Coronary artery (tissue), 2 donors: ENCODE measurements at regions not wholly inside any gene's neighbourhood (a gene's known extent, or its start where the extent isn't known, plus 50 kb on each side); places are given as distances from the start of the nearest gene placed in this dataset.

Source experiments
- DNase-seq: peaks from one replicate; pipeline ENCODE4 v3.0.0-alpha.2; 2017; ENCODE audit warnings: low spot score
- H3K27ac ChIP-seq, 2 donors: fragments of 200-600 bp; sonication (generic); one replicate each; pipeline ENCODE4 v1.5.1; 2016 to 2019
- H3K4me3 ChIP-seq: fragments of 200-600 bp; sonication (generic); 2 replicates; pipeline ENCODE4 v1.5.1; 2016; ENCODE audit warnings: mild to moderate bottlenecking, moderate library complexity
- CTCF ChIP-seq: fragments of 200-600 bp; sonication (generic); IDR thresholded peaks from one replicate; pipeline ENCODE4 v1.5.1; 2019; ENCODE audit warnings: antibody characterized with exemption

DNA sequence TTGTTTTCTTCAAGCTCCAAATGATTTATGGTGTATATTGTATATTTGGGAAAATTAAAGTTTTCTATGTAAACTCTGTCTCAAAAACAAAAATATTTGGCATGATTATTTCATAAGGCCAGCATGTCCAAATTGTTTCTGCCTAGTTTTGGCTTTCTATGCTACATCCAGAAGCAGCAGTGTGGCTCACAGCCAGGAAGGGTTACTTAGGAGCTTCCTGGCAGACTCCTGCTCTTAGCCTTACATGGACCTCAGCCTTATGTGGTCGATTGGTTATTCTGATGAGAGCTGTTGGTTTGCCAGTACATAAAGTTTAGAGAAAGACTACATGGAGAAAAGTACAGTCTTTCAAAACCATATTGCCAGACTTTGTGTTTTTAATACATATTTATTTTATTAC lies 297.7 kb upstream of the FAT3 start:
- no peak for DNase-seq
- H3K4me3 ChIP-seq, result no peak overlapping the region
- no peak overlapping the region for H3K27ac ChIP-seq
- TF ChIP-seq CTCF, result no peak

- TF ChIP-seq CTCF, result no peak
- H3K27ac ChIP-seq, result no peak overlapping the region
- H3K4me3 ChIP-seq, result no peak overlapping the region
- no peak for DNase-seq
Measured at GRCh38 chr11:91922846-91923245, 301.8 kb upstream of the FAT3 start.

DNA sequence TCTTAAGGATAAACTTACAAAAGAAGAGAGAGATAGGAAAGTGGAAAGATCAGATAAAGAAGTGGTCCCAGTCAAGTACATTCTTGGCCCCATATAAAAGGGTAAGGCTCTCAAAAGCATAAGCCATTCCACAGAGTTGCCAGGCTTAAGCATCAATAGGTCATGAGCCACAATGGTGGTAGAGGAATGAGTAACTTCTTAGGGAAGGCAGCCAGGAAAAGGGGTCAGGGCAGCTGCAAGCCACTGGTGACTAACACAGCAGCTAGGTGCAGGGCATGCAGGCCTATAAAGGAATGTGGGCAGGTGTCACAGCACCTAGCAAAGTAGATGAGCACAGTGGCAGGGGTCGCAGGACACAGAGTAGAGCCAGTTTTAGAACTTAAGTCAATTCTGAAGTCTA lies 302.6 kb upstream of the FAT3 start:
- no peak for TF ChIP-seq CTCF

DNA sequence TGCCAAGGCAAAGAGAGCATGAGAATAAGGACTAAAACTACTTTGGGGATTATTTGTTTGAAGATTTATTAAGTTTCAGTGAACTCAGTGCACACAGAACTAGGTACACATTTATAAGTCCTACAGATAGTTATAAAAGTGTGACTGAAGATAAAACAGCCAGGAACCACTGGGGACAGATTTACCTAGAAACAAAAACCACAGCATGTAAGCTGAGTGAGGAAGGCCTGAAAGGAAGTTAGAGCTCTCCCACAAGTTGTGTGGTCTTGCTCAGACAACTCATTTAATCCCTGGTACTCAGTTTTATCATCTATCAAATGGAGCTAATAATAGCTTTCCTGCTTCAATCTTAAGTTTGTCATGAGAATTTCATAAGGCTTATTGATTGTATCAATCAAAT lies 311.2 kb upstream of the FAT3 start:
- DNase-seq, result no peak
- Histone ChIP-seq H3K4me3 (no peak overlapping the region), H3K27ac (no peak overlapping the region)
- no peak for TF ChIP-seq CTCF

More for the DNA sequence above, 302.6 kb upstream of the FAT3 start:
- H3K4me3 ChIP-seq, result no peak overlapping the region
- no peak for DNase-seq
- no peak overlapping the region for H3K27ac ChIP-seq

DNA sequence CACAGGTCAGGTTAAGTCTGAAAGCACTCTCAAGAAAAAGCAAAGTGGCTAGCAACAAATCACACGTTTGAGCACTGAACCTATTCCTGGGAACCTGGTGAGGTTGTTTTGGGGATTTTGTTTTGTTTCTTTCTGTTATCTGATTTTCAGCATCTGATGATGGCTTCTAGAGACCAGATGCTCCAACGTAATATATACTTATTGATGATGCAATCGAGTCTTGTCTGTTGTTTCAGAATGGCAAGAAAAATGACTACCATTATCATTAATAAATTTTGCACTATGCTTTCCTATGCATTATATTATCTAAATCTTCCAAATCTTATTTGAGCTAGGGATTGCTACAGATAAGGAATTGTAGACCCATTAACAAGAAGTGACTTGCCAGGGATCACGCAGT lies 312.3 kb upstream of the FAT3 start:
- Histone ChIP-seq H3K27ac (no peak overlapping the region), H3K4me3 (no peak overlapping the region)
- no peak for TF ChIP-seq CTCF
- no peak for DNase-seq

DNA sequence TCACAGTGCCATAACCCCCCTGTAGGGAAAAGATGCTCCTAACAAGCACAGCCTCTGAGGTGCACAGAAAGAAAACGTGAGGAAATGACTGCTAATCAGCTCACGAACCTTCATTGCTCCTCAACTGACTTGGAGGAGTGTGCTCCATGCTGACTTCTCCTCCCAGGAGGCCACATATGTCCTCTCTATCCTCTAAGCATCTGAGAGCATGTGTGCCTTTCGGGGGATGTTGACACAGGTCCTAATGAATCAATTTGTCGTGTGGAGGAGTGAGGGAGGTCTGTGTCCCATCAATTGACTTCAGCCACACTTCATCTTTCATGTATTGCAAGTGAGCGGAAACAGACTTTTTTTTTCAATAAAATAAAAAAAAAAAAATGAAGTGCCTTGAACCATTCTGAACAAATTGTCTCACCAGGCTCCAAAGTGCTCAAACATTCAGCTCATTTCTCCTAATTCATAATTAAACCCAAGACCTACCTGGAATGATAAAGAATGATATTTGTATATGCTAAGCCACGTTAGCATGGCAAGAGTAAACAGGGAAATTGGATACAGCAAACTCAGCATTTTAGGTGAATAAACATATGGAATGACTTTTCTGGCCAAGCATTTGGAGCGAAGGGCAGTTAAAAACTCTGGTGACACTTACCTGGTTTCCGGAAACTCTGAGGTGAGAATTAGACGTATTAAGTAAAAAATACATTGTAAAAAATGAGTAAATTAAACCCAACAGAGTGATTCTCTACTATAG lies 317.6 kb upstream of the FAT3 start:
- H3K27ac ChIP-seq, result no peak overlapping the region
- no peak for TF ChIP-seq CTCF
- no peak overlapping the region for H3K4me3 ChIP-seq
- no peak for DNase-seq
